GM19455 (cell line): ENCODE measurements at regions not wholly inside any gene's neighbourhood (a gene's known extent, or its start where the extent isn't known, plus 50 kb on each side); places are given as distances from the start of the nearest gene placed in this dataset.
"Not testable (repeated sequence)": the region's sequence is repeated elsewhere in the genome, so short reads cannot be mapped to it uniquely, and the experiment has no call there.

ENCODE experiments used
- ATAC-seq: cut with Tn5 transposase; IDR thresholded peaks from one replicate; pipeline ENCODE4 v1.9.1; 2021; ENCODE audit not compliant: unreplicated experiment

- no peak for ATAC-seq
Measured at GRCh38 chrX:10676235-10676957, 56.0 kb upstream of the MID1 start.

GRCh38 chrX:10677490-10677889 is 57.1 kb upstream of the MID1 start:
- no peak for ATAC-seq

GRCh38 chrX:10679387-10679786 is 59.0 kb upstream of the MID1 start:
- ATAC-seq: no peak

- ATAC-seq: no peak
Measured at GRCh38 chrX:10681167-10681566, 60.8 kb upstream of the MID1 start.

GRCh38 chrX:10683631-10684030 is 63.2 kb upstream of the MID1 start:
- ATAC-seq: not testable (repeated sequence)

GRCh38 chrX:10685923-10686595 is 65.7 kb upstream of the MID1 start:
- ATAC-seq: no peak

- ATAC-seq: not testable (repeated sequence)
Measured at GRCh38 chrX:10691751-10692150, 71.4 kb upstream of the MID1 start.

GRCh38 chrX:10697616-10698317 is 77.4 kb upstream of the MID1 start:
- ATAC-seq: no peak

GRCh38 chrX:10698318-10698640 is 77.9 kb upstream of the MID1 start:
- no peak for ATAC-seq

- no peak for ATAC-seq
Measured at GRCh38 chrX:10702031-10702430, 81.6 kb upstream of the MID1 start.

GRCh38 chrX:10706342-10706741 is 86.0 kb upstream of the MID1 start:
- ATAC-seq: not testable (repeated sequence)

GRCh38 chrX:10707773-10708172 is 87.4 kb upstream of the MID1 start:
- ATAC-seq: no peak

GRCh38 chrX:10709276-10709675 is 88.9 kb upstream of the MID1 start:
- no peak for ATAC-seq

- no peak for ATAC-seq
Measured at GRCh38 chrX:10714531-10714930, 94.1 kb upstream of the MID1 start.

- no peak for ATAC-seq
Measured at GRCh38 chrX:10722851-10723250, 102.5 kb upstream of the MID1 start.

- ATAC-seq: no peak
Measured at GRCh38 chrX:10725071-10725470, 104.7 kb upstream of the MID1 start.

GRCh38 chrX:10726647-10727046 is 106.3 kb upstream of the MID1 start:
- ATAC-seq: no peak

- ATAC-seq: no peak
Measured at GRCh38 chrX:10728806-10729389, 108.5 kb upstream of the MID1 start.

- ATAC-seq: no peak
Measured at GRCh38 chrX:10739426-10739825, 119.0 kb upstream of the MID1 start.

GRCh38 chrX:10741003-10741402 is 120.6 kb upstream of the MID1 start:
- no peak for ATAC-seq

GRCh38 chrX:10741550-10741949 is 121.2 kb upstream of the MID1 start:
- no peak for ATAC-seq

- no peak for ATAC-seq
Measured at GRCh38 chrX:10743476-10743875, 123.1 kb upstream of the MID1 start.
